Mesenchymal stem cell (in vitro differentiated cells and primary cell): ENCODE measurements at regions not wholly inside any gene's neighbourhood (a gene's known extent, or its start where the extent isn't known, plus 50 kb on each side); places are given as distances from the start of the nearest gene placed in this dataset.
"Not testable (repeated sequence)": the region's sequence is repeated elsewhere in the genome, so short reads cannot be mapped to it uniquely, and the experiment has no call there.

Experiments used
- DNase-seq: peaks from one replicate; pipeline ENCODE4 v3.0.0-alpha.2; 2013
- H2AFZ ChIP-seq: one replicate; pipeline ENCODE4 v1.6.1; 2013; ENCODE audit warnings: low read depth, mild to moderate bottlenecking, control low read depth, inconsistent platforms, low read length, moderate library complexity
- H2AK5ac ChIP-seq: 2 replicates; pipeline ENCODE4 v1.6.1; 2013; ENCODE audit warnings: low read length, moderate library complexity, mild to moderate bottlenecking, inconsistent platforms; ENCODE audit not compliant: severe bottlenecking
- H2BK120ac ChIP-seq: one replicate; pipeline ENCODE4 v1.6.1; 2013; ENCODE audit warnings: low read depth, mild to moderate bottlenecking, inconsistent platforms, low read length, moderate library complexity
- H2BK12ac ChIP-seq, 2 experiments: one replicate each; pipeline ENCODE4 v1.6.1; 2013; ENCODE audit warnings: inconsistent platforms in 2 of 2, low read length in 2 of 2, mild to moderate bottlenecking in 2 of 2, moderate library complexity in 2 of 2, control low read depth in 1 of 2
- H2BK15ac ChIP-seq: one replicate; pipeline ENCODE4 v1.6.1; 2013; ENCODE audit warnings: mild to moderate bottlenecking, low read depth, inconsistent platforms; ENCODE audit not compliant: poor library complexity, severe bottlenecking
- H2BK5ac ChIP-seq: 2 replicates; pipeline ENCODE4 v1.6.1; 2013; ENCODE audit warnings: low read depth, mild to moderate bottlenecking, low read length, control low read depth, inconsistent platforms; ENCODE audit not compliant: poor library complexity, severe bottlenecking
- H3K14ac ChIP-seq, 2 experiments: one replicate each; pipeline ENCODE4 v1.6.1; 2013; ENCODE audit warnings: inconsistent platforms in 2 of 2, low read length in 2 of 2, control low read depth in 1 of 2, mild to moderate bottlenecking in 1 of 2, moderate library complexity in 1 of 2
- H3K18ac ChIP-seq, 2 experiments: one replicate each; pipeline ENCODE4 v1.6.1; 2013; ENCODE audit warnings: inconsistent platforms in 2 of 2, low read length in 2 of 2, control low read depth in 1 of 2, low read depth in 1 of 2, mild to moderate bottlenecking in 1 of 2
- H3K23ac ChIP-seq, 2 experiments: one replicate each; pipeline ENCODE4 v1.6.1; 2013; ENCODE audit warnings: inconsistent platforms in 2 of 2, low read length in 2 of 2, mild to moderate bottlenecking in 2 of 2, moderate library complexity in 2 of 2, control low read depth in 1 of 2
- H3K27ac ChIP-seq: 2 replicates; pipeline ENCODE4 v1.5.1; 2013; ENCODE audit warnings: mild to moderate bottlenecking, moderate library complexity, low read length, control low read depth, inconsistent platforms; ENCODE audit not compliant: poor library complexity, severe bottlenecking
- H3K27me3 ChIP-seq, 2 experiments: 2 replicates each; pipeline versions ENCODE4 v1.6.1 to v1.7.0; 2013; ENCODE audit warnings: low read length in 2 of 2, mild to moderate bottlenecking in 2 of 2, moderate library complexity in 2 of 2, control low read depth in 1 of 2, inconsistent platforms in 1 of 2; ENCODE audit not compliant: control insufficient read depth in 1 of 2, insufficient read depth in 1 of 2
- H3K36me3 ChIP-seq, 2 experiments: 2 replicates each; pipeline versions ENCODE4 v1.6.1 to v1.7.0; 2013; ENCODE audit warnings: low read length in 2 of 2, control low read depth in 1 of 2, inconsistent platforms in 1 of 2, low read depth in 1 of 2, mild to moderate bottlenecking in 1 of 2; ENCODE audit not compliant: insufficient read depth in 2 of 2, control insufficient read depth in 1 of 2
- H3K4ac ChIP-seq, 2 experiments: one replicate each; pipeline ENCODE4 v1.6.1; 2013; ENCODE audit warnings: inconsistent platforms in 2 of 2, low read length in 2 of 2, mild to moderate bottlenecking in 2 of 2, moderate library complexity in 2 of 2, control low read depth in 1 of 2, low read depth in 1 of 2
- H3K4me1 ChIP-seq: 2 replicates; pipeline ENCODE4 v1.6.1; 2013; ENCODE audit warnings: low read depth, low read length, control low read depth; ENCODE audit not compliant: control insufficient read depth, insufficient read depth
- H3K4me2 ChIP-seq: 2 replicates; pipeline ENCODE4 v1.6.1; 2013; ENCODE audit warnings: low read length, mild to moderate bottlenecking, inconsistent platforms; ENCODE audit not compliant: poor library complexity, severe bottlenecking
- H3K4me3 ChIP-seq, 2 experiments: 2 replicates each; pipeline versions ENCODE4 v1.5.1 to v1.7.0; 2013; ENCODE audit warnings: low read length in 2 of 2, mild to moderate bottlenecking in 2 of 2, control low read depth in 1 of 2, low read depth in 1 of 2; ENCODE audit not compliant: insufficient read depth in 1 of 2
- H3K79me1 ChIP-seq: replicated peaks from 2 replicates; pipeline ENCODE4 v1.6.1; 2013; ENCODE audit warnings: mild to moderate bottlenecking, control low read depth, low read length, inconsistent platforms; ENCODE audit not compliant: poor library complexity, severe bottlenecking
- H3K9ac ChIP-seq: 2 replicates; pipeline ENCODE4 v1.7.0; 2013; ENCODE audit warnings: mild to moderate bottlenecking, low read length, moderate library complexity
- H3K9me3 ChIP-seq: 2 replicates; pipeline ENCODE4 v1.7.0; 2013; ENCODE audit warnings: mild to moderate bottlenecking, low read length; ENCODE audit not compliant: control insufficient read depth
- H4K8ac ChIP-seq: one replicate; pipeline ENCODE4 v1.6.1; 2013; ENCODE audit warnings: inconsistent platforms, mild to moderate bottlenecking, low read length, moderate library complexity
- H4K91ac ChIP-seq: one replicate; pipeline ENCODE4 v1.6.1; 2013; ENCODE audit warnings: mild to moderate bottlenecking, low read length, inconsistent platforms
- WGBS: methylation state at CpG from one replicate; pipeline ENCODE4 v1.1.7; 2013; ENCODE audit warnings: mixed read lengths; 5-methylcytosine and 5-hydroxymethylcytosine counted together

GRCh38 chr12:127157501-127158366 lies 1109.2 kb upstream of the TMEM132C start:
- H3K79me1 ChIP-seq, H2AK5ac ChIP-seq, H2BK120ac ChIP-seq, DNase-seq, H2BK5ac ChIP-seq, H2BK15ac ChIP-seq, H3K4me2 ChIP-seq, H3K4me3 ChIP-seq, H2AFZ ChIP-seq, H3K9ac ChIP-seq, H3K18ac ChIP-seq, H3K14ac ChIP-seq, H3K23ac ChIP-seq, H3K4me1 ChIP-seq, H3K27ac ChIP-seq, H4K8ac ChIP-seq, H2BK12ac ChIP-seq, H3K4ac ChIP-seq, H4K91ac ChIP-seq, H3K27me3 ChIP-seq: not testable (repeated sequence)
- WGBS: 82% methylated on average over 8 of the region's 8 CpGs
- H3K36me3 ChIP-seq: peaks cover 0 to 17% of the 10 kb centered on the region in 2 experiments
- peaks cover 15% of the 10 kb centered on the region for H3K9me3 ChIP-seq

- H3K4me3 ChIP-seq: no peak overlapping the region
- no peak overlapping the region for H3K4me2 ChIP-seq
- H3K18ac ChIP-seq: no peak overlapping the region
- no peak overlapping the region for H4K91ac ChIP-seq
- no peak overlapping the region for H3K4ac ChIP-seq
- H2BK15ac ChIP-seq: no peak overlapping the region
- H2BK120ac ChIP-seq: no peak overlapping the region
- no peak overlapping the region for H2AFZ ChIP-seq
- H3K36me3 ChIP-seq: peaks cover 0 to 17% of the 10 kb centered on the region in 2 experiments
- H2AK5ac ChIP-seq: no peak overlapping the region
- WGBS: no CpG with 5 or more reads among the region's 4 CpGs
- no peak overlapping the region for H2BK12ac ChIP-seq
- peaks cover 15% of the 10 kb centered on the region for H3K9me3 ChIP-seq
- no peak overlapping the region for H3K23ac ChIP-seq
- H3K79me1 ChIP-seq: no peaks in the 10 kb centered on the region
- H2BK5ac ChIP-seq: no peak overlapping the region
- no peaks in the 10 kb centered on the region for H3K27me3 ChIP-seq
- DNase-seq: no peak
- H3K9ac ChIP-seq: no peak overlapping the region
- H4K8ac ChIP-seq: no peak overlapping the region
- peaks cover 3% of the 10 kb centered on the region for H3K4me1 ChIP-seq
- H3K14ac ChIP-seq: no peak overlapping the region
- no peak overlapping the region for H3K27ac ChIP-seq
Measured at GRCh38 chr12:127158385-127159061, 1108.4 kb upstream of the TMEM132C start.

- no peak overlapping the region for H3K23ac ChIP-seq
- H3K9me3 ChIP-seq: peaks cover 8% of the 10 kb centered on the region
- WGBS: no CpG with 5 or more reads among the region's 2 CpGs
- no peak overlapping the region for H2BK120ac ChIP-seq
- no peak overlapping the region for H2BK12ac ChIP-seq
- no peaks in the 10 kb centered on the region for H3K27me3 ChIP-seq
- no peak overlapping the region for H3K18ac ChIP-seq
- no peak overlapping the region for H4K8ac ChIP-seq
- H3K14ac ChIP-seq: no peak overlapping the region
- peaks cover 0 to 13% of the 10 kb centered on the region in 2 experiments for H3K36me3 ChIP-seq
- no peak overlapping the region for H3K9ac ChIP-seq
- no peak for DNase-seq
- H3K4me1 ChIP-seq: peaks cover 5% of the 10 kb centered on the region
- H3K27ac ChIP-seq: no peak overlapping the region
- no peaks in the 10 kb centered on the region for H3K79me1 ChIP-seq
- H3K4me3 ChIP-seq: no peak overlapping the region
- no peak overlapping the region for H2AFZ ChIP-seq
- H3K4me2 ChIP-seq: no peak overlapping the region
- H2AK5ac ChIP-seq: no peak overlapping the region
- H3K4ac ChIP-seq: no peak overlapping the region
- no peak overlapping the region for H4K91ac ChIP-seq
- no peak overlapping the region for H2BK5ac ChIP-seq
- H2BK15ac ChIP-seq: no peak overlapping the region
Measured at GRCh38 chr12:127161466-127161865, 1105.5 kb upstream of the TMEM132C start.

GRCh38 chr12:127162307-127162706 lies 1104.7 kb upstream of the TMEM132C start:
- no peaks in the 10 kb centered on the region for H3K27me3 ChIP-seq
- H2BK120ac ChIP-seq: no peak overlapping the region
- no peak overlapping the region for H3K14ac ChIP-seq
- H3K36me3 ChIP-seq: peaks cover 0 to 13% of the 10 kb centered on the region in 2 experiments
- H2BK12ac ChIP-seq: no peak overlapping the region
- H3K9ac ChIP-seq: peak overlapping the region; percentile 74
- H4K91ac ChIP-seq: no peak overlapping the region
- H2AK5ac ChIP-seq: no peak overlapping the region
- H3K27ac ChIP-seq: no peak overlapping the region
- H4K8ac ChIP-seq: no peak overlapping the region
- H3K4me1 ChIP-seq: peaks cover 5% of the 10 kb centered on the region
- H3K23ac ChIP-seq: no peak overlapping the region
- peak; percentile 22 for DNase-seq
- H3K9me3 ChIP-seq: peaks cover 7% of the 10 kb centered on the region
- H2BK5ac ChIP-seq: no peak overlapping the region
- H3K4ac ChIP-seq: no peak overlapping the region
- 82% methylated on average over 2 of the region's 2 CpGs for WGBS
- no peak overlapping the region for H2BK15ac ChIP-seq
- H3K79me1 ChIP-seq: no peaks in the 10 kb centered on the region
- H3K4me2 ChIP-seq: no peak overlapping the region
- no peak overlapping the region for H3K18ac ChIP-seq
- no peak overlapping the region for H3K4me3 ChIP-seq
- H2AFZ ChIP-seq: no peak overlapping the region
